GM12872 (cell line): ENCODE measurements at regions not wholly inside any gene's neighbourhood (a gene's known extent, or its start where the extent isn't known, plus 50 kb on each side); places are given as distances from the start of the nearest gene placed in this dataset.

Experiments used
- TF ChIP-seq, protein P1 (sequence below): IDR thresholded peaks from 3 replicates; pipeline ENCODE4 v1.5.1; 2011; ENCODE audit warnings: low read depth, mild to moderate bottlenecking, low read length, moderate library complexity; ENCODE audit not compliant: insufficient read depth

DNA sequence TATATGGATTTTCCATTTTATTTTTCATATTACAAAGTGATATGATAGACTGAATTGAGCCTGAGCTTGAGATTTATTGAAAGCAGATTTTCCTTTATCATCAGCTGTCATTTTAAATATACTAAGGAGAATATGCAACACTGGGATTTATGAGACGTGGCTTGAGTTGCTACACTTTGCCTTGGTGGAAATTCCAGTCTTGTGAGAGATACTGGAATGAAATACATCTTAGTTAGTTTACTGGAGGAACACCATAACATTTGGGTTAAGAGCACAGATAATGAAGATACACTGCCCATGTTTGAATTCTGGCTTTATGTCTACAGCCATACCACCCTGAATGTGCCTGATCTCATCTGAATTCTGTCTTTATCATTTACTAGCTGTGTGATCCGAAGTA lies 86.5 kb upstream of the IFNGR1 start:
- TF ChIP-seq, protein P1, sequence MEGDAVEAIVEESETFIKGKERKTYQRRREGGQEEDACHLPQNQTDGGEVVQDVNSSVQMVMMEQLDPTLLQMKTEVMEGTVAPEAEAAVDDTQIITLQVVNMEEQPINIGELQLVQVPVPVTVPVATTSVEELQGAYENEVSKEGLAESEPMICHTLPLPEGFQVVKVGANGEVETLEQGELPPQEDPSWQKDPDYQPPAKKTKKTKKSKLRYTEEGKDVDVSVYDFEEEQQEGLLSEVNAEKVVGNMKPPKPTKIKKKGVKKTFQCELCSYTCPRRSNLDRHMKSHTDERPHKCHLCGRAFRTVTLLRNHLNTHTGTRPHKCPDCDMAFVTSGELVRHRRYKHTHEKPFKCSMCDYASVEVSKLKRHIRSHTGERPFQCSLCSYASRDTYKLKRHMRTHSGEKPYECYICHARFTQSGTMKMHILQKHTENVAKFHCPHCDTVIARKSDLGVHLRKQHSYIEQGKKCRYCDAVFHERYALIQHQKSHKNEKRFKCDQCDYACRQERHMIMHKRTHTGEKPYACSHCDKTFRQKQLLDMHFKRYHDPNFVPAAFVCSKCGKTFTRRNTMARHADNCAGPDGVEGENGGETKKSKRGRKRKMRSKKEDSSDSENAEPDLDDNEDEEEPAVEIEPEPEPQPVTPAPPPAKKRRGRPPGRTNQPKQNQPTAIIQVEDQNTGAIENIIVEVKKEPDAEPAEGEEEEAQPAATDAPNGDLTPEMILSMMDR = no peak

DNA sequence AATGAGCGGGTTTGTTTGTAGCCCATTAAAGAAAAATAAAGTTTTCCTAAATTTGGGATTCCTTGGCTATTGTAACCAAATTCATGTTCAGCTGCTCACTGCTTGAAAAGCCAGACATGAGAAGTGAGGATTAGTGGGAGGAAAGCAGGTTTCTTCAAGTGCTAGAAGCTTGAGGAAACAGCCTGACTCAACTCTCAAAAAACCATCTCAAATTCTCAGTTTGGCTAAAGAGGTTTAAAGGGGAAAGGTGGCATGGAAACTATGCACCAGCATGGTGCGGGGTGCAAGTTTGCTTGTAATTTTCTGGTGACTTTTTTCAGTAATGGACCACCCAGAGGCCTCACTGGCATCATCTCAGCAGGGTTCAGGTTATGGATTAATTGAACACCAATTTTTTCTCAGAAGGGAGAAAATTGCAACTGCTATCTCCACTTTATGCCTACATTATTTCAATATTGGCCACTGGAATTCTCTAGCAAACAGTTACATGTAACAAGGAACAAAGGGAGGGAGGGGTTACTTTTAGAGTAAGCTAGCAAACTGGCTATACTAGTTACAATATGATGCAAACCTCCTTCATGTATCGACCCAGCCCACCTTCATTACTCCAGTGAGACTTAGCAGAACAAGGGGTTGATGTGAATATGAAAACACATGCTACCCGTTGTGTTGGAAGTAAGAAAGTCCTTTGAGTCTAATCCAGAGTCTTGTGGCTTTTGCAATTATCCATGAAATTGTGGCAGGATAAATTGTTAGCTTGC lies 85.0 kb upstream of the IFNGR1 start:
- TF ChIP-seq, protein P1 = no peak

DNA sequence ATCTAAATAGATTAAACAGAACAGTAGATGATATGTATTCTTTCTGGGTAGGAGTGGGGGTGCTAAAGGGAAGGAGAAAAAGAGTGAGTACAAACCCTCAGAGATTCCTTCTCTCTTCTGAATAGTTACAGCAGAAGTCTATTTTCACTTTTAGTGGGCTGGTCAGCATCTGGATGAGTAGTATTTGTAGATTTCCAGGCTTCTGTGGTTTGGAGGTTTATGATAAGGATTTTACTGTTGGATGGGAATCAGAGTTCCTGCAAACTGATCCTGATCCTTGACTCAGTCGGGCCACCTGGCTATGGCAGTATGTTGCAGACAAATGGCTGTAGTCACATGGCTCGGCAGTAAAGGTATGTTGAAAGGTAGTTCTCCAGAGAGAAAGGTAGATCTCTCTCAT lies 84.3 kb upstream of the IFNGR1 start:
- TF ChIP-seq, protein P1 = no peak

DNA sequence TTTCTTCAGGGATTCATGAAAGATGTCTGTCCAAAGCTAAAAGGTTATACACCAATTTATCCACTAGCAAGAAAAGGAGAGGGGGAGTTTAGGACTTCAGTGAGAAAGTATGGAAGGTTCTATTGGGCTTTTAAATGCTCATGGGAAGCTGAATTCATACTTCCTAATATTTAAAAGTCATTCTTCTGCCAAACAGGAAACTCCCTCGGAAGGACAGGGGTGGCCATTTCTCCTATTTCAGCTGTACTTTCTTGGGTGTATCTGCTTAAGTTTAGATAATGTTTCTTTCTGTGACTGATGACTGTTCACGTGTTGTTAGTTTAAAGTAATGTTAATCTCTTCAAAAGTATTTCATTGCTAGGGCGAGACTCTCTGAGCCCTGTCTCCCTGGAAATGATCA lies 80.5 kb upstream of the IFNGR1 start:
- TF ChIP-seq, protein P1 = no peak

DNA sequence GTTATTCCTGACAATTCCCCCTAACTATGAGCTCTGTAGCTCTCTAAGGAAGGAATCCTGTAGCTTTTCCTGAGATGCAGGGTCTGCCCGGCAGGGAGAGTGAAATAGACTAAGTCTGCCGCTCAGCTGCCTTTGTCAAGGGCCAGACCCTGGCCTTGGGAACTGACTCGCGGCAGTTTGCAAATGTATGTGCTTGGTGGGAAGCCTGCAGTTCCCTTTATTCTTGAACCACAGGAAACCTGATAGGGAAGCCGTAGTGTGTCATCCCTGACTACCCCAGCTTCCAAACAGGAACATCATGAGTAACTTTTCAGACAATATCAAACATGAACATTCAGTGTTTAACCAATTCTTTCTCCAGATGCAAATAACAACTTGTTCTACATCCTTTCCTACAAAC lies 78.7 kb upstream of the IFNGR1 start:
- TF ChIP-seq, protein P1 = no peak

DNA sequence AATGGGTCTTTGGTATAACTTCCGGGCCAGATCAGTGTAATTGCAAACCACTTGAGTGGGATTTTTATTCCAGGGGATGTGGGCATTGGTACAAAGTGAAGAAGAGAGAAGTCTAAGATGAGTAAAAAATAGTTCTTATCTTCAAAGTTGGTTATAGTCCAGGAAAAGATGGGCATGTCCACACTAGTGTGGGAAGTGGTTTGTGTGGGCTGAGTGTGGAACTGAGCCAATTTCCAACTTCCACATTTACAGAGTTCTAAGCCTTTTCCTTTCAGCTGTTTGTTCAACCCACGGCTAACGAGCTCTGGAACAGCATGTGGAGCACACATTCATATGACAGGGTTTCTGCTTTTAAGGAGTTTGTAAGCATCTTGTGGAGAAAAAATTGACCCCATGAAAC lies 72.3 kb upstream of the IFNGR1 start:
- TF ChIP-seq, protein P1 = no peak

DNA sequence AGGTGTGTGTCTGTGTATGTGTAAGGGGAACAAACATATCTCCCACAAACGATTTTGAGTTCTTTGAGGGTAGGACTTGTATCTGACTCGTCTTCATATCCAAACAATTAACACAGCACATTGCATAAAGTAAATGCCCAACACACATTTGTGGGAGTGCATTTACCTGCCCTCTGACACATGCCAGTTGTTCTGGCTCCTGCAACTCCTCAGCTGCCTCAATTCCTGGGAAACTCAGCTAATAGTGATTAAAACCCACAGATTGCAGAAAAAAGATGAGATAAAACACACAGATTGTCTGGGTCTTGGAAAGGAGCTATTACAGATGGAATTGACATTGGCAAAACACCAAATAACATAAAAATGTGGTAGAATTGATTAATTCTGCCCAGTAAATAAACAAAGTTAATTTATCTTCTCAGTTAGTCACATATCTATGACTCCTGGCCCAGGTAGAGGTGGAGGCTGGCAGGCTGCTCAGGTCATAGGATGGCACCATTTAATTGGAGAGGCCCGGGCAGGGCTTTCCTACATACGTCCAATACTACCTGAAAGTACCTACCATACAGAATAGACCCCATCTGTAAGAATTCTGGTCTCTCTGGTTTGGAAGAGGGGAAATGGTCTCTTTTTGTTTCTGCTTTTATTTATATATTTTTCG lies 71.5 kb upstream of the IFNGR1 start:
- TF ChIP-seq, protein P1 = no peak
